ENCODE measurements at regions not wholly inside any gene's neighbourhood (a gene's known extent, or its start where the extent isn't known, plus 50 kb on each side); places are given as distances from the start of the nearest gene placed in this dataset.

- no peak for TF ChIP-seq ZNF518A (tag by site-specific recombination; conservative IDR thresholded peaks at IDR 0.05; ENCODE audit: low read depth)
- no peak for TF ChIP-seq ZNF121 (tag by site-specific recombination; IDR thresholded peaks at IDR 0.05)
- TF ChIP-seq ZNF501 (tag by site-specific recombination; IDR thresholded peaks at IDR 0.05): no peak
- TF ChIP-seq ZNF76 (tag by site-specific recombination; IDR thresholded peaks at IDR 0.05; ENCODE audit: borderline replicate concordance, low read depth): no peak
- TF ChIP-seq ZNF513 (tag by site-specific recombination; IDR thresholded peaks at IDR 0.05): no peak
- no peak for TF ChIP-seq ZNF747 (tag by site-specific recombination; IDR thresholded peaks at IDR 0.05)
- TF ChIP-seq ZNF350 (tag by site-specific recombination; IDR thresholded peaks at IDR 0.05): no peak
- no peak for TF ChIP-seq ELK4 (IDR thresholded peaks at IDR 0.05; ENCODE audit: borderline replicate concordance, low read depth, low read length)
Observed at GRCh38 chr10:47055386-47056246, 144.4 kb downstream of the PTPN20 start (continued).

GRCh38 chr10:47056247-47056510, 145.0 kb downstream of the PTPN20 start:
- no peaks in the 10 kb centered on the region for H3K4me1 ChIP-seq (ENCODE audit: control insufficient read depth, insufficient read depth, low read length)
- H3K27ac ChIP-seq (ENCODE audit: extremely low read depth, low read depth, low read length): no peak overlapping the region
- ChIA-PET POLR2A (no interaction called here), CTCF (no interaction called here)
- TF ChIP-seq ZNF558 (tag by site-specific recombination; IDR thresholded peaks at IDR 0.05): no peak
- no peak for TF ChIP-seq ZNF133 (tag by site-specific recombination; IDR thresholded peaks at IDR 0.05)
- TF ChIP-seq HIC1 (tag by site-specific recombination; IDR thresholded peaks at IDR 0.05): no peak
- TF ChIP-seq OSR2 (tag by site-specific recombination; IDR thresholded peaks at IDR 0.05): no peak
- no peak for TF ChIP-seq ZNF280C (tag by site-specific recombination; IDR thresholded peaks at IDR 0.05)
- TF ChIP-seq INSM2 (tag by site-specific recombination; IDR thresholded peaks at IDR 0.05): no peak
- no peak for TF ChIP-seq ZNF211 (tag by site-specific recombination; IDR thresholded peaks at IDR 0.05; ENCODE audit: low read depth)
- no peak for TF ChIP-seq ZNF555 (tag by site-specific recombination; conservative IDR thresholded peaks at IDR 0.05)
- TF ChIP-seq SP2 (tag by site-specific recombination; IDR thresholded peaks at IDR 0.05): no peak
- no peak for TF ChIP-seq WT1 (tag by site-specific recombination; IDR thresholded peaks at IDR 0.05)
- no peaks in the 10 kb centered on the region for H3K36me3 ChIP-seq (ENCODE audit: control insufficient read depth in 2 of 2, insufficient read depth in 1 of 2, low read length in 2 of 2)
- H3K4me3 ChIP-seq (ENCODE audit: low read depth, low read length): no peak overlapping the region
- no peaks in the 10 kb centered on the region for H3K9me3 ChIP-seq (ENCODE audit: control insufficient read depth, insufficient read depth, low read depth, low read length)

Measured in HEK293 (cell line).